ENCODE measurements at regions not wholly inside any gene's neighbourhood (a gene's known extent, or its start where the extent isn't known, plus 50 kb on each side); places are given as distances from the start of the nearest gene placed in this dataset.

GRCh38 chr11:115955803-115956202 lies 451.6 kb upstream of the CADM1 start:
- no peak for TF ChIP-seq CTCF (IDR thresholded peaks at IDR 0.05; ENCODE audit: low read length)
- no peak for TF ChIP-seq EZH2 (IDR thresholded peaks at IDR 0.05; ENCODE audit: borderline replicate concordance, low read length)

All from OCI-LY1 (cell line).